ENCODE measurements at regions not wholly inside any gene's neighbourhood (a gene's known extent, or its start where the extent isn't known, plus 50 kb on each side); places are given as distances from the start of the nearest gene placed in this dataset.
"Not testable (repeated sequence)": the region's sequence is repeated elsewhere in the genome, so short reads cannot be mapped to it uniquely, and the experiment has no call there.

GRCh38 chr15:66865622-66866611 is 163.9 kb downstream of the SMAD6 start:
- DNase-seq: no peak

GRCh38 chr15:66866656-66867055 is 164.6 kb downstream of the SMAD6 start:
- no peak for DNase-seq

GRCh38 chr15:66868918-66869317 is 166.9 kb downstream of the SMAD6 start:
- no peak for DNase-seq

DNA sequence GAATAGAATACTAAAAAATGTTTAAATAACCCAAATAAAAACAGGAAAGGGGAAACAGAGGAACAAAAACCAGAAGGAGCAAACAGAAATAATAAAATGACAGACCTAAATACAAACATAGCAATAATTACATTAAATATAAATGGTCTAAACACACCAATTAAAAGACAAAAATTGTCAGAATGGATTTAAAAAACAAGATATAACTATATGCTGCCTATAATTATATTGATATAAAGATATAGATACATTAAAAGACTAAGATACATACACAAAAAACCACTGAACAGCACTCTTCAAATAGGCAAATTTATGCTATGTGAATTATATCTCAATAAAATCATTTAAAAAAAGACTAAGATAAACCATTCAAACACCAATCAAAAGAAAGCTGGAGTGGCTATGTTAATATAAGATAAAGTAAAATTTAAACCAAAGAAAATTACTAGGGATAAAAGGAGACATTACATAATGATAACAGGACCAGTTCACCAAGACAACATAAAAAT is 168.9 kb downstream of the SMAD6 start:
- no peak for DNase-seq

DNA sequence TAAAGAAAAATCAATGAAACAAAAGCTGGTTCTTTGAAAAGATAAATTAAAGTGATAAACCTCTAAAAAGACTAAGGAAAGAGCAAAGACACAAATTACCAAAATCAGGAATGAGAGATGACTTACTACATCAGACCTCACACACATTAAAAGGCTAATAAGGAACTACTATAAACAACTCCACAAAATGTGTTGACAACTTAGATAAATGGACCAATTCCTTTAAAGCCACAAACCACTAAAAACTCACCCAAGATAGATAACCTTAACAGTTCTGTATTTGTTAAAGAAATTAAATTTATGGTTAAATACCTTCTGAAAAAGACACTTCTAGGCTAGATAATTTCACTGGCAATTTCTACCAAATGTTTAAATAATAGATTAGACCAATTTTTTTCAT is 170.4 kb downstream of the SMAD6 start:
- DNase-seq: no peak

- DNase-seq: not testable (repeated sequence)
Measured at GRCh38 chr15:66873331-66873730, 171.3 kb downstream of the SMAD6 start.

DNA sequence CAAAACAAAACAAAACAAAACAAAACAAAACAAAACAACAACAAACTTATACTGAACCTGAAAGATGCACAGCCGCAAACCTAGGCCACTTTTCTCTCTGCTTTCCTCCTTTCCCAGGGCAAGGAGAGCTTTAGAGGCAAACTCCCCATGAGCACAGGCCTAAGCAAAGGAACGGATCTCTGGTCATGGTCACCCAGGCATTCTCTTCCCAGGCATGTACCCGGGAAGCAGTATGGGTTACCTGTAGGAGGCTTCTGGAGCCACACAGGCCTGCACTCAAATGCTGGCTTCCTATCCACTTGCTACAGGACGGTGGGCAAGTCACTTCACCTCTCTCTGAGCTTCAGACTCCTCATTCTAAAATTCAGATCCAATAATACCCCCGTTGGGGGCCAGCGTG is 171.8 kb downstream of the SMAD6 start:
- no peak for DNase-seq

GRCh38 chr15:66875588-66876420 is 173.8 kb downstream of the SMAD6 start:
- no peak for DNase-seq

DNA sequence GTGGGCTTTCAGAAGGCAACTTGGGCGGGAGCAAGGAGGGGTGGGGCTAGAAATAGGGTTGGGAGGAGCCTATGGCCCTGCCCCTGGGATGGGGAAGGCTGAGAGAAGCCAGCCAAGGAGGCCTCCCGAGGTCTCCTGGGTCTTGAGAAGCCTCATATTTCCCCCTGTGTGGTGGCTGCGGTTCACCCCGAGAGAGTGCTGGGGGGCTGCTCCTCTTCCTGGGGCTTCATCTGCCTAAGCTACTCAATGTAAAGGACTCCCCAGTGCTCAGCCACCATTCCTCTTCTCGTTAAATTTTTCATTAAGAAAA is 174.3 kb downstream of the SMAD6 start:
- DNase-seq: no peak

GRCh38 chr15:66876731-66877476 is 174.9 kb downstream of the SMAD6 start:
- DNase-seq: no peak

DNA sequence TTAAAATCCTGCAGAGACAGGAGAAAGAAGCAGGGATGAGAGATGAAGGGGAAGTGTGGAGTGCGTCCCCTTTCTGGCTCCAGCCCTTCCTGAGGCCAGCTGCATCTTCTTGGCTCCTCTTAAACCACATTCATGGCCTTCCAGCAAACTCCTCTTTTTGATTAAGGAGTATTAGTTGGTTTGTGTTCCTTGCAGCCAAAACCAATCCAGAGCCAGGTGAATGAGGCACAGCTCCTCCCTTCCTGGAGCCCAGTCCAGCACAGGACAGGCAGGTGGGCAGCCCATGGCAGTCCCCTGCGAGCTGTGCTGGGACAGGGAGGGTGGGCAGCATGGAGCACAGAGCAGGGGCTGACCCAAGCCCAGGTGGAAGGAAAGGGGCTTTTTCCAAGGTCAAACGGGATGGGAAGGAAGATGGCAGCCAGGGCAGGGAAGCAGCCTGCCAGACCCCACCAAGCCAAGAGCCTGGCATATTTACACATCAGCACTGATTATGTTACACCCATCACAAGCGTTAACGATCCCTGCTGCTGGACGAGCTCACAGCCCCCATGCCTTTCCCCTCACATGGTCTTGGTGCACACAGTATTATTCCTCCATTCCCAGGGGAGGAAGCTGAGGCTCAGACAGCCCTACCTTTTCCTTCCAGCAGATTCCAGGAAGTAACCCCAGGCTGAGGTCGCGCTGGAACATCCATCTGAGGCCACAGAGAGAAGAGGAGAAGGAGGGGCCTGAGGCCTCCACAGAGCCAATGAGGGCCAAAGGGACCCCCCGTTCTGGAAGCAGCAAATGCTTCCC is 175.6 kb downstream of the SMAD6 start:
- no peak for DNase-seq

DNA sequence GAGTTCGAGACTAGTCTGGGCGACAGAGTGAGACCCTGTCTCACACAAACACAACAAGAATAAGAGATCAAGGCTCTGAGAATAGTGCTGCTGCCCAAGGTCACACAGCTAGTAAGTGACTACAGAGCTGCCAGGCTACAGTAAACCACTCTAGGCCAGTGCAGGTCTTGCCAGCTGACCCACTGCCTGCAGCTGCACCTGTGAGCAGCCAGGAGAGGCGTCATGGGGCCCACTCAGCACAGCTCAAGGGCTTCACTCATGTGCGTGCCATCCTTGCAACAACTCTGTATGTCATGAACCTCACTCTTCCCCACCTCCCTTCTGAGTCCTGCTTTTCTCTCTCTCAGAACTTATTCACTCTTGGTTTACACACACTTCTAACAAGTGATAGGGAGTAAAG is 176.7 kb downstream of the SMAD6 start:
- DNase-seq: no peak

- DNase-seq: no peak
Measured at GRCh38 chr15:66879531-66880368, 177.7 kb downstream of the SMAD6 start.

GRCh38 chr15:66880380-66881155 is 178.5 kb downstream of the SMAD6 start:
- DNase-seq: no peak

DNA sequence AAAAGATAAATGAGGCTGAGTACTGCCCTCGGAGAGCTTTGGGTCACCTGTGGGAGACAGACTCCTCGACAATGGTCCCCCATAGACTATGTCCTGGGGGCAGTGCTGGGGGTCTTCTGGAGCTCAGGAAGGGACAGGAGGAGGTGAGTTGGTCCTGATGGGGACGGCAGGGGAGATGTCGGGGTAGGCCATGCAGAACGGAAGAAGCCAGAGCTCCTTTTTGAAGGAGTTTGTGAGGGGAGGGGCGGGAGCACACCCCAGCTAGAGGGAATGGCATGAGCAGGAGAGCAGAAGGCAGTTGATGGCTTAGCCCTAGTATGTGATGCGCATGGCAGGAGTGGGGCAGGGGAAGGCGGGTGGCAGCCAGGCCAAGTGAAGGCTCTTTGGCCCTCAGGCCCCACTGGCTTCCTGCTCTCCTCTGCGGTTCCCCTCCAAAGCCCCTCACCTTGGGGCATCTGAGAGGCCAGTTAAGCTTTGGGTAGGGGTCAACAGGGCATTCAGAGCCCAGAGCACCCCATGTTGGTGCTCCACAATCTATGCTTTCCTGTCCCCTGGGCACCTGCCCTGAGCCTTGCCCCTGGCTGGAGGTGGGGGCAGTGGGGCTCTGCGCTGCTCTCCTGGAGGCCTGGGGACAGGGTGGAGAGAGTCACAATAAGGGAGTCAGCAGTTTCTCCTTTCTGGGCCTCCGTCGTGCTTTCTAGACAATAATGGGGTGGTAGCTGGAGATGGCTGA is 179.3 kb downstream of the SMAD6 start:
- no peak for DNase-seq

DNA sequence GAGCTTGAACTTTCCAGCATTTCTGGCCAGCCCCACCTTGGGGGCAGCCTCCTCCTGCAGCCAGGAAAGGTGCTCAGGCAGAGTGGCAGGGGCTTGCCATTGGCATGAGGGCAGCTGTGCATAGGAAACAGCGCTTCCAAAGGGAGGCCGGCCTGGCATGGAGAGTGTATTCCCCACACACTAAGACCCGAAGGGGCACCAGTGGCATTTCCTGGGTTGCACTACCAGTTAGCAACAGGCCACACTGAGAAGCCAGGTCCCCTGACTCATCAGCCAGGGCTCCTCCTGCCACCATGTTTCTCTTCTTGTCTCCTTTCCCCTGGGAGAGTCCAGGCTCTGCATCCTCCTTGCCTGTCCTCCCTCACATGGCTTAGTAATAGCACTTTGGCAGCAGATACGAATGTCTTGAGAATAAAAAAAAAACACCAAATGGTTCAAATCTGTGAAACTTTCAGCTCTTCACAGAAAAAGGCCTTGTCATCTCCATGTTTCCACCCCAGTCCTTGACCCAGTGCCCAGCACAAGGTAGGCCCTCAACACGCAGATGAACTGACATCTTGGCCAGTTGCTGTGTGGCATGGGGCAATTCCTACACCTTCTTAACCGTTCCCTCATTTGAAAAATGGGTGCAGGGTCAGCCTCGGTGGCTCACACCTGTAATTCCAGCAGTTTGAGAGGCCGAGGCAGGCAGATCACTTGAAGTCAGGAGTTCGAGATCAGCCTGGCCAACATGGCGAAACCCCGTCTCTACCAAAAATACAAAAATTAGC is 180.4 kb downstream of the SMAD6 start:
- DNase-seq: no peak

DNA sequence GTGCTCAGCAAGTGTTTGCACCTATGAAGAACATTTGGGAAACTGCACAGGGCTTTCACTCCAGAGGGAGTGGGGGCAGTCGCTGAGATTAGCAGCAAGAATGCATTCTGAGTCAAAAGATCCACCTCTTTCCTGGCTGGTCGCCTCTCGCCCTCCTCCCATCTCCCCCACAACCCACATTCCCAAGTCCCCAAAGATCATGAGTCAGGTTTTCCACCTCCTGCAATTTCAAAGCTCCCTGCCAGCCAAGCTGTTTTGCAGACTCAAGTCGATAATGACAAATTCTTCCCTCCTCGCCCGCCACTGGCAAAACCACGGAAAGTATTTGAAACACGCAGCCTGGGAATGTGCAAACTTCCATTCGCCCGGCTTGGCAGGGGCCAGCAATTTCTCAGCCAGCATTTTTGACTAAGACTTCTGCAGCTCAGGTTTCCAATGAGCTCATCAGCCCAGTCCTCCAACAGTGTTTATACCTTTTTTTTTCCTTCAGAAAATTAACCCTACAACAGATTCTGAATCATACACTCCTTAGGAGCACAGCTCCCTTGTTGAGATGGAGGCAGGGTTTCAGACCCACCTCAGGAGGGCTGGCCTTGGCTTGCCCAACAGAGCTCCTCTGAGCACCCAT is 181.4 kb downstream of the SMAD6 start:
- DNase-seq: no peak

DNA sequence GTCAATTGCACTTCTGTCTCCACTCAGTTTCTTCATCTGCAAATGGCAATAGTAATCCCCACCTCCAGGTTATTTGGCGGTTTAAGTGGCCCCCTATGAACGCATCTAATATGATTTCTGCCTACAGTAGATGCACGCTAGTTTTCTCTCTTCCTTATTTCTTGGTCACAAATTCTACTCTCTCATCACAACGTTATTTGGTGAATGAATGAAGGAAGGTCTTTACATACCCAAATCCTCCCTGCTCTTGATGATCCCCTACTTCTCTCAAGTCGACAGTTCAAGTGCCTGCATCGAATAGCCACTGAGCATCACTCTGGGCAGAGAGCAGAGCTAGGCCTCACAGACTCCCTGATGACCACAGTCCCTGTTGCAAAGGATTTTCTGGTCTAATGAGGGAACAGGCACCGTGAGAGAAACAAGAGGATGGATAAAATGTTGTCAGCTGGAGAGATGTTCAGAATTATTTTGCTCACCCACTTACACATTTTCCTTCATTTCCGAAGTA is 181.2 kb upstream of the SMAD3 start:
- DNase-seq: no peak
